ENCODE measurements at regions not wholly inside any gene's neighbourhood (a gene's known extent, or its start where the extent isn't known, plus 50 kb on each side); places are given as distances from the start of the nearest gene placed in this dataset.

- TF ChIP-seq POLR2A (IDR thresholded peaks at IDR 0.05) = no peak
- TF ChIP-seq CTCF (IDR thresholded peaks at IDR 0.05) = no peak
Measured at GRCh38 chr11:71341596-71341995, 89.2 kb upstream of the SHANK2 start.

Measured in uterus (tissue), 2 donors.